Mucosa of stomach (tissue), 1 donor: ENCODE measurements at regions not wholly inside any gene's neighbourhood (a gene's known extent, or its start where the extent isn't known, plus 50 kb on each side); places are given as distances from the start of the nearest gene placed in this dataset.

Experiments used
- H3K27me3 ChIP-seq: one replicate; pipeline ENCODE4 v1.7.0; 2013; ENCODE audit warnings: mild to moderate bottlenecking, low read length; ENCODE audit not compliant: control insufficient read depth, insufficient read depth
- H3K36me3 ChIP-seq: one replicate; pipeline ENCODE4 v1.7.0; 2013; ENCODE audit warnings: low read length; ENCODE audit not compliant: control insufficient read depth, insufficient read depth
- H3K4me1 ChIP-seq: one replicate; pipeline ENCODE4 v1.7.0; 2013; ENCODE audit warnings: mild to moderate bottlenecking, low read length; ENCODE audit not compliant: control insufficient read depth, insufficient read depth
- H3K4me3 ChIP-seq: one replicate; pipeline ENCODE4 v1.7.0; 2013; ENCODE audit warnings: low read length
- H3K9ac ChIP-seq: one replicate; pipeline ENCODE4 v1.7.0; 2013; ENCODE audit warnings: mild to moderate bottlenecking, low read length, moderate library complexity
- H3K9me3 ChIP-seq: one replicate; pipeline ENCODE4 v1.7.0; 2013; ENCODE audit warnings: mild to moderate bottlenecking, low read length, moderate library complexity; ENCODE audit not compliant: control insufficient read depth
- donor health status: Pancreatic carcinoma.

DNA sequence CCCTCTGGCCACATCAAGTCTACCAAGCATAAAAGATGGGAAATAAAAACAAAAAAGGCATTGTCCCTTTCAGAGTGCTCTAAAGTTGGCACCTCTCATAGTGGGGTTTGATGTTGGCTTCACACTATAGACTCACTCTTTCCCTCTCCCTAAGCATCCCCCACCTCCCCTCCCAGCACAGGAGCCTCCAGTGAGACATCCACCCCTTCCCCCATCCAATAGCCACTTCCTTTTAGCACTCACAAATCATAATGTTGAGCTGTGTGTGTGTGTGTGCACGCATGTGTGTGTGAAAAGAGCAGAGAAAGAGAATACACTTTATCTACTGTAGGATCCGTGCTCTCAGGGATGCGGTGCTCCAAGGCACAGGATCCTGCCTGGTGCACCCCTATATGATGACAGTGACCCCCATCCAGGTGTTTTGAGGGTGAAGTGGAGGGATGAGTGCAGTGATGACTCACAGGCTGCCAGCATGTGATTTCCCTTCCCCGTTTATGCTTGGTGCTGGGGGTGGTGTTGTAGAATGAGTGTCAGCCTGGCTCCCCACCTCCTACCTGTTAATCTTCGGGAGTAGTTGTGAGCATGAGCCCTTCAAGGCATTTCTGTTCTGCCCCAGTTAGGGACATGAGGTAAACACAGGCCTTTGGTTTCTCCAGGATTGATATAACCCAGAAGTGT, 235.2 kb upstream of the B3GAT1 start:
- Histone ChIP-seq H3K4me1 (peaks cover 7% of the 10 kb centered on the region), H3K36me3 (no peaks in the 10 kb centered on the region), H3K9ac (no peak overlapping the region), H3K4me3 (no peak overlapping the region), H3K27me3 (no peaks in the 10 kb centered on the region), H3K9me3 (no peaks in the 10 kb centered on the region)

DNA sequence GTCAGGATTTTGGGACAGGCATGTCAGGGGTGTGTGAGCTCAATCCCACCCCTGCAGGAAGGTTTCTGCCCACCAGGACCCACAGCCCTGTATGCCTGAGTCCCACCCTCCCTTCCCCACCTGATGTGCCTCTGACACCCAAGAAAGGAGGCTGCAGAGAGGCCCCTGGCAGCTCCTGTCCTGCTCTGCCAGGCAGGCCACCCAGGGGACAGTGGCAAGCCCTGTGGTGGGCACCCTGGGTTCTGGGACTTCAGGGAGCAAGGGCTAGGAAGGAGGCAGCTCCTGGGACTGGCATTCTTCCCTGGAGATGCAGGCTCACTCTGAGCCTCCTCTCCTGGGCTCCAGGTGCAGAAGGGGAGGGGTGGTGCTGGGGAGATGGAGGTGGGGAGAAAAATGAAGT, 234.5 kb upstream of the B3GAT1 start:
- Histone ChIP-seq H3K9ac (no peak overlapping the region), H3K4me1 (peaks cover 7% of the 10 kb centered on the region), H3K9me3 (no peaks in the 10 kb centered on the region), H3K27me3 (no peaks in the 10 kb centered on the region), H3K4me3 (no peak overlapping the region), H3K36me3 (no peaks in the 10 kb centered on the region)

DNA sequence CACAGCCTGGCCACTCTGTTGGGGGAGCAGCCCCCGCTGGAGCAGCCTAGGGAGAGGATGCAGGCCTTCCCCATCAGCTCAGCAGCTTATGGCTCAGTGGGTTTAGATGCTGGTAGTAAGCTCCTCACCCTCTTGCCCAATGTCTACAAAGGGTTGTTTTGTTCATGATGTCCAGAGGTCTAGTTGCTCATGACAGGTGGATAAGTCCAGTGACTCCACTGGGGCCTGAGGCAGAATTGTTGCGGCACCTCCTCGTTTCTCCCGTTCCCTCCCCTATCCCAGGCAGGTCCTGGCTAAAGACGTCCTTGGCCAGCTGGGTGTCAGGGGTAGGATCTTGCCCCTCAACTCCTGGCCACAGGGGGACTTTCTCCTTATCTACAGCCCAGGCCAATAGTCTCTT, 233.5 kb upstream of the B3GAT1 start:
- Histone ChIP-seq H3K36me3 (no peaks in the 10 kb centered on the region), H3K9me3 (no peaks in the 10 kb centered on the region), H3K4me3 (no peak overlapping the region), H3K9ac (no peak overlapping the region), H3K4me1 (peaks cover 8% of the 10 kb centered on the region), H3K27me3 (no peaks in the 10 kb centered on the region)

DNA sequence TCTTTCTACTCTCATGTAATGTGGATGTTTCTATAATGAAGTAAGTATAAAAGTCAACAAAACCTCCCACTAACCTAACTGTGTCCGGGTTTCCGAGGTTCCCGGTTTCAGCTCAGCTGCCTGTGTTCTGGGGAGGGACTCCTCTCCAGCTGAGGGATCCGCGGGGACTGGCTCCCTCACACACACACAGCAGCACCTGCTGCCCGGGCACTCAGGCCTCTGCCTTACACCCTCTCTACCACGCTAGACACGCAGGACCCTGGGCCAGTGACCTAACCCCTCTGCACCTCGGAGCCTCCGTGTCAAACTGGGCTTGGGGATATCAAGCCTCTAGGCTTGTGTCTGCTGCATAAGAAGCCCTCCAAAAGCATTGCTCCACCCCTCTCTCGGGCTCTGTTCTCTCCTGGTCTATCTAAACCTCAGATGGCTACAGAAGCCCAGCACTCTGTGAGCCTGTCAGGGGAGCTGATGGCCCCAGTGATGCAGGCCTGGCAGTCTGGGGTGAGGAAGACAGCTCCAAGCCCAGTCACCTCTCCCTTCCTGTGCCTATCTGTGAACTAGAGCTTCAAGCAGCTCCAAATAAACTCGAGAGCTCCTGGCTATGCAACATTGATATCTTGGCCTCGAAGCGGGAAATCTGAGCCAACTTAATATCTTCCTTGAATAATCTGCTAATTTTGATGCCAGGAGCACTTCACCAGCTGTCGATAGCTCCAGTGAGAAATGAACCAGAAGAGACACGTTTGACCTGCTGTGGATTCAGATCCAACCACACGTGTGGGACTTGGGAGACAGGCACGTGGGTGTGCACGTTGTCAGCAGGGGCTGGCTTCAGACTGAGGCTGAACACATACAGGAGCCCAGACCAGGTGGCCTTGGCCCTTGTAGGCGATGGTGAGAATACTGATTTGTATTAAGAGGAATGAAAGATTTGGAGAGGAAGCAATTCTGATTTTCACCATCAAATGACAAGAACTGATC, 232.7 kb upstream of the B3GAT1 start:
- Histone ChIP-seq H3K9ac (no peak overlapping the region), H3K27me3 (no peaks in the 10 kb centered on the region)

DNA sequence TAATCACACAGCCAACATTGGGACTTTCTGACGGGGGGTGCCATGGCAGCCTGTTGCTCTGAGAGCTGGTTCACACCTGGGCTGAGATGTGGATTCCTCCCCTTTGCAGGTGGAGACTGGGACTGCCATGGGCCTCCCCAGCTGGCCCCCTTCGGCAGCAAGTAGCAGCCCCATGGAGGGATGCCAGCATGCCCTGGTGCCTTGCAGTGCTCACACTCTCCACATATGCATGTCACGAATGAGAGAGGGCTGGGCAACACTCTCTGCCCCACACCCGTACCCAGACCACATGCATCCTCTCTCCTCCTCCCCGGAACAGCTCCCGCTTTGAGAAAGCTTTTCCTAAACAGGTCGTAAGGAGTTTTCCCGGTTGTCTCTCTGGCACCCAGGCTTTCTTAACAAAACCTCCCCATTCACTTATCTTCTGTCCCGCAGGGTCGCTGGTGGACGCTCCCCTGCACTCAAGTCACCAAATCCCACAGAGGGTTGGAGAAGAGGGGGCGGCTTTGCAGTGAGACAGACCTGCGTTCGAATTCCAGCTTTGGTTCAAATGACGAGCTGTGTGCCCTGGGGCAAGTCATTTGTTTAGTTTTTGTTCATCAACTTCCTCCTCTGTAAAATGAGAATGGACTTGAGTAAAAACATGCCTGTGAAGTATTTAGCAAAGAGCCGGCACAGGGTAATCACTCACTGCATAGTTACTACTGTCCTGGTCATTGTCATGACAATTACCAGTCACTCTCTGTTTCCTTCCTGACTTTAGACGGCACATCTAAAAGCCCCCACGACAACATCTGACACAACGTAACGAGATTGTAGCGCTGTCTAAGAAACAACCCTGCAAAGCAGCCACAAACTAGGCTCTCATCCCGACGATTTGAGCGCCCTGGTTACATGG, 231.3 kb upstream of the B3GAT1 start:
- Histone ChIP-seq H3K27me3 (no peaks in the 10 kb centered on the region), H3K4me3 (no peak overlapping the region), H3K4me1 (peaks cover 25% of the 10 kb centered on the region), H3K9ac (no peak overlapping the region), H3K9me3 (no peaks in the 10 kb centered on the region), H3K36me3 (no peaks in the 10 kb centered on the region)

More for the DNA sequence above, 232.7 kb upstream of the B3GAT1 start:
- Histone ChIP-seq H3K9me3 (no peaks in the 10 kb centered on the region), H3K4me1 (peaks cover 14% of the 10 kb centered on the region), H3K4me3 (no peak overlapping the region), H3K36me3 (no peaks in the 10 kb centered on the region)

DNA sequence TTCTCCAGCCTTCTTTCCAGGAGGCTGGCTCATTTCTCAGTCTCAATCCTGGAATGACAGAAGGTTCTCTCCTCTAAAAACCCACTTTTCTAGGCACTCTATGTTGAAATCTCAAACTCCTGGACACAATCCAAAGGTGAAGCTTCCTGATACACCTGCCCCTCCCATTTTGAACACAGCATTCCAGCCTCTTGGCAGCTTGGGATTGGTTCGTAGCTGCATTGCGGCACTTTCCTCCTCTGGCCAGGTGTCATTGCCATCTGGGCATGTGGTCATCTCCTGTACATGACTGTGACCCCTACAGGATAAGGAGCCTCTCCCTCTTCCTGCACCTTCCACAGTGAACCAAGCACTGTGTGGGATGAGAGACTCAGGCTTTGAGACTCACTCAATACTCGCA, 230.2 kb upstream of the B3GAT1 start:
- no peaks in the 10 kb centered on the region for H3K27me3 ChIP-seq
- no peaks in the 10 kb centered on the region for H3K9me3 ChIP-seq
- peaks cover 25% of the 10 kb centered on the region for H3K4me1 ChIP-seq
- no peak overlapping the region for H3K9ac ChIP-seq
- no peaks in the 10 kb centered on the region for H3K36me3 ChIP-seq
- no peak overlapping the region for H3K4me3 ChIP-seq

DNA sequence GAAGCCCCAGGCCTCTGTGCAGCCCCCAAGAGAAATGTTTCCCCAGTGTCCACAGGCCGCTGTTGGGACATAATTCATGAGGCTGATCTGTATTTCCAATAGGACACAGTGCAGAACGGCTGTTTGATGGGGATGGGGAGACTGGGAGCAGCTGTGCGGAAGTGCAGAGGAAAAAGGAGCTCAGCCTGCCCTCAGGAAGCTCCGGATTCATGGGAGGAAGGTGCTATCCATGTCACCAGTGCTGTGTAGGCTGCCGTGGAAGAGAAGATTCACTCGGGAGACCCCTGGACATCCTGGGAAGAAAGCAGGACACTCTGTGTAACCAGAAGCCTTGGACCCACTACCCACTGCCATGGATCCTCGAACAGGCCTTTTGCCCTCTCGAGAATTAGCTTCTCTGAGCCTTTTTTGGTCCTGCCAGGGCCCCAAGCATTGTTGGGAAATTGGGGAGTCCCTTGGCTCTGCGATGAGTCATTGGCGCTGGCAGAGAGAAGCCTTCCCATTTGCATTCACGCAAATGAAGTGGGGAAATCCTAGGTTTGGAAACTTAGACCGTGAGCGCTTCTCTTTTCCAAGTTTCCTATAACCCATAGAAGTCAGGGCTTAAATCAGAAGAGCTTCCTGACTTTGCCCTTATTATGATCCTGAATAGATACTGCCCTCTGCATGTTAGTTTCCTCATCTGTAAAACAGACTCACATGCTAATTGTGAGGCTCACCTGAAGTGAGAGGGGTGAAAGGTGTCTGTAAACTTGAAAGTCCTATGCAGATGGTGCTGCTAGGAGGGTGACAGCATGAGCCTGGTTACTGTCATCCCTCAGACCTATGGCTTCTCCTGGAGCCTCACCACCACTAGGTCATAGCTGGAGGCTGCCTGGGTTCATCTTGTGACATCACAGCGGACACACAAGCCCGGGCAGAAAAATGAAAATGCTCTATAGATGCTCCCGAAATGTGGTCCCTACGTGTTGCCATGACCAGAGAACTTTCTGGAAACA, 229.2 kb upstream of the B3GAT1 start:
- Histone ChIP-seq H3K4me3 (no peak overlapping the region), H3K4me1 (peaks cover 25% of the 10 kb centered on the region), H3K9me3 (no peaks in the 10 kb centered on the region), H3K9ac (no peak overlapping the region), H3K27me3 (no peaks in the 10 kb centered on the region), H3K36me3 (no peaks in the 10 kb centered on the region)

DNA sequence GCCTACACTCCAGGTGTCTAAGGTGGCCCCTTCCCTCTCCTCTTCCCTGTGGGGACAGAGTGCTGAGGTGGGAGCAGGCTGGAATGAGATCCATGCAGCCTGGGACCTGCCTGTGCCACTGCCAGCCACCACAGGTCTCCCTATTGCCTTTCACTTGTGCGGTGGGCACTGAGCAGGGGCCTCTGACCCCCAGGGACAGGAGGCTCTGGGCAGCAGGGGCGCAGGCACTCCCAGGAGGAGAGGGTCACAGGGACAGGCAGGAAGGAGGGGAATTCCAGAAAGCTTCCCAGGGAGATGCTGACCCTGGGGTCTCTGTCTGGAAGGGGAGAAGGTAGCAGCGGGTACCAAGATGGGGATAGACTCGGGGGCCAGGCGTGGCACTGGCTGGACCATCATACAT, 228.5 kb upstream of the B3GAT1 start:
- Histone ChIP-seq H3K27me3 (no peaks in the 10 kb centered on the region), H3K4me3 (no peak overlapping the region)

DNA sequence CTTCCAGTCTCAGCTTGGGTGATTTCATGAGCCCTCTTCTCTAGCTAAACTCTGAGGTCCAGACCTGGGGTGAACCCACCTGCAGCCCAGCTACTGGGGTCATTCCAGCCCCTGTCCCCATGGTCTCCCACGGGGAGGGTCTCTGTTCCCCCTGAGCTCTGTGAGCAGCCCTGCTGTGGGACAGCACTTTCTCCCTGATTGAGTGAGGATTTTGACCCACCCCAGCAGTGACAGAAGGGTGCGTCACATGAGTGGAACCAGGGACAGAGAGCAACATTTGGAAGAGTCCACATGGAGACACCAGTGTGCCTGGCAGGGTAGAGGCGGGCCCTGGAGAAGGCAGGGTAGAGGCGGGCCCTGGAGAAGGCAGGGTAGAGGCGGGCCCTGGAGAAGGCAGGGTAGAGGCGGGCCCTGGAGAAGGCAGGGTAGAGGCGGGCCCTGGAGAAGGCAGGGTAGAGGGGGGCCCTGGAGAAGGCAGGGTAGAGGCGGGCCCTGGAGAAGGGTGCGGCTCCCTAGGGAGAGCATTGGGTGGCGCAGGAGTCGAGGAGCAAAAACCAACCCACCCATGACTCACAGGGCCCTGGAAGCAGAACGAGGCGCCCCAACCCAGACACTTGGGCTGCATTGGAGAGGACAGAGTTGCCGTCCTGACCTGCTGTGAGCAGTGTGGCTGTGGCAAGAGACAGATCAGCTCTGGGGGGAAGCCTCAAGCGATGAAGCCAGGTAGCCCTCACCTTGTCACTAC, 227.7 kb upstream of the B3GAT1 start:
- peak overlapping the region; percentile 1 for H3K9ac ChIP-seq
- H3K36me3 ChIP-seq = no peaks in the 10 kb centered on the region

More for the DNA sequence above, 228.5 kb upstream of the B3GAT1 start:
- H3K9me3 ChIP-seq = no peaks in the 10 kb centered on the region
- peaks cover 25% of the 10 kb centered on the region for H3K4me1 ChIP-seq
- peak overlapping the region; percentile 1 for H3K9ac ChIP-seq
- H3K36me3 ChIP-seq = no peaks in the 10 kb centered on the region

DNA sequence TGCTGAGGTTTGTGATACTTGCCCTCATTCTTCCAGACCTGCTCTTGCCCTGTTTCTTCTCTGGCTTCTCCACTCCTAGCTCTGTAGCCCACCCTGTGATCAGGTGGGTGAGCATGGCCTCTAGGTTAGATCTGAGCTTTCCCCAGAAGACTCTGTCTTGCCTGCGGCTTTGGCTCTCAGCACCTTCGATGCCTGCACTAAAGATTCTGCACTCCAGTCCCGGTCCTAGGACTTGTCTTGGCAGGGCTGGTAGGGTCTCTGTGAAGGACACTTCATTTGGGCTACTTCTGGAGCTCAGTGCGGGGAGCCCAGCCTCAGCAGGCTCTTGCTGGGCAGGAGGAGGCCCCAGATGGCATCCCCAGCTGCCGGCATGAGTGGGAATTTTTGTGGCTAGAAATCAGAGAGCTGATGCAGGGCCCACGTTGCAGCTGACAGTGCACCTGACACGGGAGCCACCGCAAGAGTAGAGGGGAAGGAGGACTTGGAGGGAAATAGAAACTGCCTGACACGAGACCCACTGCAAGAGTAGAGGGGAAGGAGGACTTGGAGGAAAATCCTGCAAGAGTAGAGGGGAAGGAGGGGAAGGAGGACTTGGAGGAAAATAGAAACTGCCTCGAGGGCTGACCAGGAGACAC, 226.9 kb upstream of the B3GAT1 start:
- no peaks in the 10 kb centered on the region for H3K9me3 ChIP-seq
- H3K27me3 ChIP-seq = no peaks in the 10 kb centered on the region
- peaks cover 17% of the 10 kb centered on the region for H3K4me1 ChIP-seq
- H3K4me3 ChIP-seq = no peak overlapping the region
- H3K9ac ChIP-seq = no peak overlapping the region
- H3K36me3 ChIP-seq = no peaks in the 10 kb centered on the region

More for the DNA sequence above, 227.7 kb upstream of the B3GAT1 start:
- no peaks in the 10 kb centered on the region for H3K9me3 ChIP-seq
- H3K27me3 ChIP-seq = no peaks in the 10 kb centered on the region
- H3K4me3 ChIP-seq = no peak overlapping the region
- peaks cover 24% of the 10 kb centered on the region for H3K4me1 ChIP-seq
